ENCODE measurements at regions not wholly inside any gene's neighbourhood (a gene's known extent, or its start where the extent isn't known, plus 50 kb on each side); places are given as distances from the start of the nearest gene placed in this dataset.

GRCh38 chr7:15828881-15829280, 142.4 kb upstream of the MEOX2 start:
- no peak overlapping the region for H3K27ac ChIP-seq (ENCODE audit: low read depth in 1 of 2, low read length in 1 of 2)
- 89 to 93% methylated on average over 3 of the region's 3 CpGs for WGBS, 2 donors
- no peak overlapping the region for H3K9ac ChIP-seq (ENCODE audit: insufficient read depth in 1 of 2, low read length in 2 of 2)
- peaks cover 0 to 59% (median 12%) of the 10 kb centered on the region in 5 donors for H3K4me1 ChIP-seq (ENCODE audit: control insufficient read depth in 5 of 5, insufficient read depth in 5 of 5, low read length in 5 of 5)
- DNase-seq (no peak), ATAC-seq (ENCODE audit: insufficient read depth, low FRiP score) (no peak)
- H3K4me3 ChIP-seq, result no peak overlapping the region
- no peaks in the 10 kb centered on the region for H3K27me3 ChIP-seq (ENCODE audit: control insufficient read depth in 3 of 3, insufficient read depth in 3 of 3, low read length in 2 of 3)
- H3K36me3 ChIP-seq (ENCODE audit: control insufficient read depth in 4 of 4, insufficient read depth in 4 of 4, low read length in 4 of 4), result no peaks in the 10 kb centered on the region
- no peaks in the 10 kb centered on the region for H3K9me3 ChIP-seq (ENCODE audit: control insufficient read depth in 4 of 4, insufficient read depth in 3 of 4, low read length in 3 of 4)
- TF ChIP-seq CTCF (IDR thresholded peaks at IDR 0.05; ENCODE audit: control extremely low read depth, extremely low read depth), result no peak

- peaks cover 0 to 49% (median 5%) of the 10 kb centered on the region in 5 donors for H3K4me1 ChIP-seq (ENCODE audit: control insufficient read depth in 5 of 5, insufficient read depth in 5 of 5, low read length in 5 of 5)
- ATAC-seq (ENCODE audit: insufficient read depth, low FRiP score) (peak; percentile 46), DNase-seq (peak; percentile 83 to 98 (median 97))
- no peaks in the 10 kb centered on the region for H3K27me3 ChIP-seq (ENCODE audit: control insufficient read depth in 3 of 3, insufficient read depth in 3 of 3, low read length in 2 of 3)
- TF ChIP-seq CTCF (IDR thresholded peaks at IDR 0.05; ENCODE audit: control extremely low read depth, extremely low read depth), result no peak
- H3K9ac ChIP-seq (ENCODE audit: insufficient read depth in 1 of 2, low read length in 2 of 2), result no peak overlapping the region
- no peak overlapping the region for H3K4me3 ChIP-seq
- WGBS, 2 donors, result 68 to 84% methylated on average over 4 of the region's 4 CpGs
- no peak overlapping the region for H3K27ac ChIP-seq (ENCODE audit: low read depth in 1 of 2, low read length in 1 of 2)
- no peaks in the 10 kb centered on the region for H3K36me3 ChIP-seq (ENCODE audit: control insufficient read depth in 4 of 4, insufficient read depth in 4 of 4, low read length in 4 of 4)
- no peaks in the 10 kb centered on the region for H3K9me3 ChIP-seq (ENCODE audit: control insufficient read depth in 4 of 4, insufficient read depth in 3 of 4, low read length in 3 of 4)
Observed at GRCh38 chr7:15821484-15822427, 135.3 kb upstream of the MEOX2 start.

- Histone ChIP-seq H3K4me3 (no peak overlapping the region), H3K27me3 (ENCODE audit: control insufficient read depth in 3 of 3, insufficient read depth in 3 of 3, low read length in 2 of 3) (no peaks in the 10 kb centered on the region), H3K27ac (ENCODE audit: low read depth in 1 of 2, low read length in 1 of 2) (no peak overlapping the region), H3K9me3 (ENCODE audit: control insufficient read depth in 4 of 4, insufficient read depth in 3 of 4, low read length in 3 of 4) (no peaks in the 10 kb centered on the region), H3K9ac (ENCODE audit: insufficient read depth in 1 of 2, low read length in 2 of 2) (no peak overlapping the region), H3K4me1 (ENCODE audit: control insufficient read depth in 5 of 5, insufficient read depth in 5 of 5, low read length in 5 of 5) (peaks cover 0 to 48% (median 5%) of the 10 kb centered on the region in 5 donors), H3K36me3 (ENCODE audit: control insufficient read depth in 4 of 4, insufficient read depth in 4 of 4, low read length in 4 of 4) (no peaks in the 10 kb centered on the region)
- ATAC-seq (ENCODE audit: insufficient read depth, low FRiP score) (no peak), DNase-seq (no peak)
- TF ChIP-seq CTCF (IDR thresholded peaks at IDR 0.05; ENCODE audit: control extremely low read depth, extremely low read depth), result no peak
- WGBS, 2 donors, result 27 to 51% methylated on average over 4 of the region's 4 CpGs
Observed at GRCh38 chr7:15820319-15820718, 133.8 kb upstream of the MEOX2 start.
